NCI-H774 (cell line): ENCODE measurements at regions not wholly inside any gene's neighbourhood (a gene's known extent, or its start where the extent isn't known, plus 50 kb on each side); places are given as distances from the start of the nearest gene placed in this dataset.

Experiments
- DNase-seq: peaks from one replicate; lab custom pipeline; 2025; lab: John Stamatoyannopoulos, UW

DNA sequence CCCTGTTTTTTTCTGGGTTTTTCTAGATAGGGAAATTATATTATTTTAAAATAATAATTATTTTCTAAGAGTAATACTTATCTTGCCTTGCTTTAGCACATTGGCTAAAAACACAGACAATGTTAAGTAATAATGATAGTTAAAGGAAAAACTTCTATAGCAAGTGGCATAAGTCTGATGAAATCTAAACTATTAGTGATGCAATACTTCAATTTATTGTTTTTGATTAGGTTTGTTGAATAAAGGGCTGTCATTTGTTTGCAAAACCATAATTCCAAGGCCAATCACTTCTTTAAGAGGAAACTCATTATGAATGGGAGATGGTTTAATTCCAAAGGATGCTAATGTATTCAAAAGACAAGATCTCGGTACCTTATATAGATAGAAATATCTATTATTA, 293.8 kb upstream of the FBXL7 start:
- no peak for DNase-seq

DNA sequence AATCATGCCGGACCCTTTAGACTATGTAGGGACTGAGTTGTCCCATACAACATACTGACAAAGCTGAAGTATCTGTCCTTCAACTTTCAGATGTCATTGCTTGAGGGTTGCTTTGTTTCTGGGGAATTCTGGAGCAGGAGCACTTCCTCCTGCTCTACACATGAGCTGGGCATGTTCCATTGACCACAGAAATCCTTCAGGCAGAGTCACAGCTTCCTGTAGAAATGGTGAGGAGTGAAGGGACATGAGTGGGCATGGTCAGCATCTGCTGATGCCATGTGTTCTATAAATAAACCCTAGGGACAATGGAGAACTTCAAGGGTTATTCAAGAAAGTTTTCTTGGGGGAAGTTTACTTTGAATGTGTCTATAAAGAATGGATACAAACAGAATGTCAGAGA, 296.6 kb upstream of the FBXL7 start:
- DNase-seq: no peak

DNA sequence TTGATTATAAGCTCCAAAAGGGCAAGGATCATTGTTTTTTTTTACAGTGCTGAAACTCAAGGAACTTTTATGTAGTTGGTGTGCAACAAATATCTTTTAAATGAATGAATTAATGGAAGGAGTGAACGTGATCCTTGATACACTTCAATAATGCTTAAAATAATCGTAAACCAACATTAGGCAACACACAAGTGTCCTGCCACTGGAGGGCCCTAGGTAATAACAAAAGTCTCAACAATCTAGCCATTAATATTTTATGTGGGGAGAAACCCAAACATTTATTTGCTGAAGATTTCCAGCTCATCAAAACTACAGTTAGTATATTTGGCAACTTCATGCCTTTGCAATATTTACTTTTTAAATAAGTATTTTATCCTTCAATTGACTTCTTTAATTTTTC, 309.0 kb upstream of the FBXL7 start:
- no peak for DNase-seq

DNA sequence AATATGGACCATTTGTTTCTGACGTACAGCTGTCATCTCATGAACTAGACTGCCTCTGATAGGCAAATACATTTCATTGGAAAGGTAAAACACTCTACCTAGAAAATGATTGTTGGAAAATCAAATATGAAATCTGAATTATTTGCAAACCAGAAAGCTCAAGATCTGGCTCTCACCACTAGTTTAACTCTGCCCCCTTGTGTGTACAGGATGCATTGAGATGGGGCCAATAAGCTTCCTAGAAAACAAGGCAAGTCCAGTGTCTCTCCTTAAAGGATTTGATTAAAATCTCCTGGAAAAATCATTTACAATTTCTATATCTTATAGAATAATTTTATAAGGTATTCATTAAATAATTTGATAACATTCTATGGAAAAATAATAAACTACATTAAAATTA, 311.9 kb upstream of the ANKH start:
- no peak for DNase-seq

DNA sequence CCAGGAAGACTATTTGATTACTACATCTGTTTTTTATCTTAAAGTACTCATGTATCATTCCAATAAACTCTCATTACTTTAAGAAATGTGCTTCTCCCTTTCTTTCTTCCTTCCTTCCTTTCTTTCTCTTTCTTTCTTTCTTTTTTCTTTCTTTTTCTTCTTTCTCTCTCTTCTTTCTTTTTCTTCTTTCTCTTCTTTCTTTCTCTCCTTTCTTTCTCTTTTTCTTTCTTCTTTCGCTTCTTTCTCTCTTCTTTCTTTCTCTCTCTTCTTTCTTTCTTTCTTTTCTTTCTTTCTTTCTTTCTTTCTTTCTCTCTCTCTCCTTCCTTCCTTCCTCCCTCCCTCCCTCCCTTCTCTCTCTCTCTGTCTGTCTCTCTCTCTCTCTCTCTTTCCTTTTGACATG, 298.6 kb upstream of the ANKH start:
- no peak for DNase-seq

DNA sequence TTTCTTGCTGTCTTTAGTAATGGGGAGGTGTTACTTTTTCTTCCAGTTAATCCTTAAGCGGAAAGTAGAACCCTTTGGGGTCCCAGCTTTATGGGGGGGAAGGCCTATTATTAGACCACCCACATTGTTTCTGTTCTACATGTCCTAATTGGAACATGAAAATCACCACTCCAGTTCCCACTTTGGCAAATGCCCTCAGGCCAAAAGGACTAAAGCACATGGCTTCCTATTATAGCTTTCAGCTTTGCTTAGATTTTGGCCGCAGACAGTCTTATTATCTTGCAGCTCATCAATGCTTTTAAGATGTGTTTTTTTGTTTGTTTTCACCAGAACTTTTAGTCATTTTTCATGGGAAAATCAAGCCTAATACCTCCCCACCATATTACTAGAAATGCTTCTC, 296.8 kb upstream of the ANKH start:
- DNase-seq: no peak

DNA sequence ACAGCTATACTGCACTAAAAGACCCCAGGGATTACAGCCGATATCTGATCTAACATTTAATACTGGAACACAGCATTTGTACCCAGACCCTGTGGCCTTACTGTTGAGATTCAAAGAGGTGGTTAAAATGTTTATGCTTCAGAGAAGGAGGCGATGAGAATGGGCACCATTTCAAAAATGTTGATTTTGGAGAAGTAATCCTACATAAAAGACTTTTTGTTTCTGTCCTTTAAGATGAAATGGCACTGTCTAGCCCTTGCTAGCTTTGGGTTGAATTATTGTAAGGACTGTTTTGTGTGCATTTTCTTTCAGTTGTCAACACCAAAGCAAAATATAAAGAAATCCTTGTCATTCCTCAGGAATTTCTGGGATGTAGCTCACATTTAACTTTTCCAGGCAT, 288.5 kb upstream of the ANKH start:
- no peak for DNase-seq

DNA sequence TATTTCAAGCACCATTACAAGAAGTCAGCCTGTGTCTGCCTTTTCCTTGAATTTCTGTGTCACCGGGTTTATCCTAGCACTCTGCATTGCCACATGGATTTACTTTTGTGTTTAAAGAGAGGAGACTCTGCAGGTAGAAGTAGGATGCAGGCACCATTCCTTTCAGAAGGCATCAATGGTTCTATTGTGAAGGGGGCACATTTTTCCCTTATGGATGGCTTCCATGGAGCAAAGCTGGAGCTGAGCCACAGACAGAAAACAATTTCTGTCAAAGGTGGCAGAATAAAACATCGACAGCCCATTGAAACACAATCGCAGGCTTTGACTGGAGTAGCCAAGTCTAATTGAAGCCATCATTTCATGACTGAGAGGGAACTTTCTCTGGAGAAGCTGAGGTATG, 288.0 kb upstream of the ANKH start:
- no peak for DNase-seq

DNA sequence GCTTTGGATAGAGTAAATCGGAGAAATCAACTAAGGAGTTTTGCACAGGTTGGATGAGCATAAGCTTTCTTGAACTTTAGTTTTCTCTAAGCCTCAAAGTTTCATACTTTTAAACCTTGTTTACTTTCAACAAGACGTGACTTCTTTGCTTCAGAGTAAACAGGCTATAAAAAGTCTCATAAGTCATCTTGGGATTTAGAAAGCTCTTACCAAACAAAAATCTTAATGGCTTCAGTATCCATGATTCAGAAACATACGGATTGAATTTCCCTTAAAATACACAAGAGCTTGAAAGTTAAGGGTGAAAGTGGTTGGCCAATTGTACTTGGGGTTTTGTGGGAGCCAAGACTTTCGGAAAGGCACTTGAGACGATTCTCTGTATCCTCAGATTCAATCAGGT, 270.9 kb upstream of the ANKH start:
- no peak for DNase-seq

DNA sequence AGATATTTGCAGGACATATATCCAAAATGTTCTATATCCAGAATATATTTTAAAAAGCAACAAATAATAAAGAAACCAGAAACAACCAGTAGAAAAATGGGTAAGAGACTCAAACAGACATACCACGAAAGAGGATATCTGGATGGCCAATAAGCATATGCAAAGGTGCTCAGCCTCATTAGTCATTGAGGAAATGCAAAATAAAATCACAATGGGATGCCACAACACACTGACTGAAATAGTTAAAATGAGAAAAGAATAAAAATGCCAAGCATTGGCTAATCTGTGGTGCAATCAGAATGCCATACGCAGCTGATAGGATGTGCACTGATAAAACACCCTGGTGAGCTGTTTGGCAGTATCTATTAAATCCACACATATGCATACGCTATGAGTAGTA, 265.8 kb upstream of the ANKH start:
- no peak for DNase-seq

DNA sequence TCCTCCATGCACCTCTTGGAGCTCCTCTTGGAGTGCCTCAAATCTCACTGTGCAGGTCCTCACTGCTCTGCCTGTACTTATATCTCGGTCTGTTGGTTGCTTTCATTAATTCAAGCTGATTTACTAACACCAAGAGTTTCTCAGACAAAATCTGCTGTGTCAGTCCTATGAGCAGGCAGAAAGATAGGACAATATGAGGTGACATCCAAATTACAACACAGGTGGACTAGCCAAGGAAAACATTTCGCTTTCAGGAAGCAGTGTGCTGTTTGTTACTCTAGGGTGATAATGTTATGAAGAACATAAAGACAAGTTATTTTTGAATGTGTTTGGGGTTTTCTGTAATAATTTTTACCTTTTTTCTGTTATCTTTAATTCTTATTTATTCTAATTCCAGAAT, 264.1 kb upstream of the ANKH start:
- no peak for DNase-seq

DNA sequence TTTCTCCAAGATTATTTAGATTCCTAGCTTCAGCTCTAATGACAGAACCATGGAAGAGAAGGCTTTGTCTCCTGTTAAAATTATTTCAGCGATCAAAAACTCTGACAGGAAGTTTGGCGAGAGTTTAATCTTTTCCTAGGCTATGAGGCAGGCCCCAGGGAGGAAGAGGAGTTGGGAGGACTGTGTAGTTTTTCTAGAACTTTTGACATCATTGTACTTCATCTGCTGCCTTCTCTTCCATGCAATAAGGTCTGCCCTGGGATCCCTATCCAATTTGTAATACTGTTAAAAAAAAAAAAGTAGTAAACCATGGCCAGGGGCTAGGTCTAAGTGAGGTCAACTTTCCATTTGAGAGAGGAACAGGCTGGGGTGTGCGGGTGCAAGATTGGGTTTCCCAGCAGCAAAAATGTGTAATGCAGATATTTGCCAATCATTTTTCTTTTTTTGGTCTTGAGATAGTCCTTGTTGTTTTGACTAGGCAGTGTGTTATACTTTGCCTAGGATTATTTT, 261.9 kb upstream of the ANKH start:
- DNase-seq: no peak

DNA sequence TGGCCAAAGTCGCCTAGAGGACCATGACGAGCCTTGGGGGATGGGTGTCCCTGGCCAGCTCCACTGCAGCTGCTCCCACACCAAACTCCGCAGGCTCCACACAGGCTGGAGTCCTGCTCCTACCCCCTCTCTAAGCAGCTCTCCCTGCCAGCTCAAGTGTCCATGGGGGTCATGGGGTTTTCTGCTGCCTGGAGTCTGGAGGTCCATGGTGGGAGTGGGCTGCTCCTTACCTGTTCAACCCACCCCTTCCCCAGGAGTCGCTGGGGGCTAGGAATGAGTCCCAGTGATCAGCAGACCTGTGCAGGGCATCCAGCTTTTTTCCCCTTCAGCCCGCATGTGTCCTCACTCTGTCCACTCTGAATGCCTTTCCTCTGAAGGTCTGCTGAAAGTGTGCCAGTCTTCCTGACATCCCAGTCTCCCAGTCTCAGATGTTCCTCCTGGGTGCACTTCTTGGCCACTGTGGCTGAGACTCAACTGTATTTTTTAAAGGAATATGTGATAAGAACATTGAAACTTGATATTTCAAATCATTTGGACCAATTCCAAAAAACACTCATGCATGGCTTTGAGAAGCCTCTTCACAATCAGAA, 261.3 kb upstream of the ANKH start:
- no peak for DNase-seq

DNA sequence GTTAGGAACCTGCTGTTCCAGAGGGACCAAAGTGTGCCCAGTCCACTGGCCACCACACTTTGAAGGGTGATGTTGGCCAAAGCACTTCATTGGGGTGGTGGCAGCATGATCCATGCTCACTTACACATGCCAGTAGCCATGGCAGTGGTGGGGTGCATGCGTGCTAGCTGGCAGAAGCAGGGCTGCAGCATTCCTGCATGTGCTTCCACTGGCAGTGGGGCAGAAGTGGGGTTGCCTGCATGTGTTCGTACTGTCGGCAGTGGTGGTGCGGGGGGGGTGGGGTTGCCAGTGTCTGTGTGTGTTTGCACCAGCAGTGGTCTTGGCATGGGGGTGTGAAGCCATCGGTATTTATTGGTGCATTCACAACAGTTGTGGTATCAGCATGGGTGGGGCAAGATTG, 260.3 kb upstream of the ANKH start:
- no peak for DNase-seq

DNA sequence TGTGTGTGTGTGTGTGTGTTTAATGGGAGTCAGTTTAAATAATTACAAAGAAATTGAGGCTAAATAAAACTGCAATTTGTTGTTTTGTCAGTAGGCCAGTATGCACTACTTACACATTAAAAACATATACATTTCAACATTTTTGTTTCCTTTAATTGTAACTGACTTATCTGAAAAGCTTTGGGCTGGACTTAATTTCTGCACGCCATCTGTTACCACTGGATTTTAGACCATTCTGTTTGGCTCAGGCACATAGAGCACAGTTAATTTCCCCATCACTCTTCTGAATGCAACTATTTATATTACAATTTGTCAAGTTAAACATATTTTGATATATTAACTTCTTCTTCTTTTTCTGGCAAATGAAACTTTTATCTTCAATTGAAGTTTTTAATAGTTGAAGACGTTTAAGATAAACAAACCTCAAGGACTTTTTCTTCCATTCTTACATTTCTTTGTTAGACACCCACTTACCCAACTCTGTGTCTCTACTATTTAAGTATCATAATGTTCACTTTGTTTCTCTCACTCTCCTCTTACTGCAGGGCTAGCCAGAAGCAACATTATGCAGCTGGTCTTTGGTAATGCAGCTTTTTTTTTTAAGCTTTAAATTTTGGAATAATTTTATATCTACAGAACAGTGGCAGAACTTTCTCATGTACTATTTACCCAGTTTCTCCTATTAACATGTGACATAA, 253.4 kb upstream of the ANKH start:
- no peak for DNase-seq

DNA sequence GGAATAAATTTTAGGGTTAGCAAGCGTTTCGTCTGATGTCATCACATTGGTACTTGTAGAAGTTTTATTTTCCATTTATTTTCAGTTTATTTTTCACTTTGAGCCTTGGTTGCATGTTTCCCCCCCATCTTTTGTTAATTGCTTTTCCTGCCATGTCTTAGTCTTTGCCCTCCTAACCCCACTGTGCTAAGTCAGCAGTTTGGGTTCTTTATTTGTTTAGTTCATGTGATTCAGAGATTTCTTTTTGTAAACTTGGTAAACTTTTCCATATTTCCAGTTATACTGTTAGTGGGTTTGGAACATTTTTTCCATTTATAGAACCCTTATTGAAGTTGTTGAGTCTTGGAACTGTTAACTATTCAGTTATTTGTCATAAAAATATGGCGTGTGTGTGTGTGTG, 252.9 kb upstream of the ANKH start:
- DNase-seq: no peak

DNA sequence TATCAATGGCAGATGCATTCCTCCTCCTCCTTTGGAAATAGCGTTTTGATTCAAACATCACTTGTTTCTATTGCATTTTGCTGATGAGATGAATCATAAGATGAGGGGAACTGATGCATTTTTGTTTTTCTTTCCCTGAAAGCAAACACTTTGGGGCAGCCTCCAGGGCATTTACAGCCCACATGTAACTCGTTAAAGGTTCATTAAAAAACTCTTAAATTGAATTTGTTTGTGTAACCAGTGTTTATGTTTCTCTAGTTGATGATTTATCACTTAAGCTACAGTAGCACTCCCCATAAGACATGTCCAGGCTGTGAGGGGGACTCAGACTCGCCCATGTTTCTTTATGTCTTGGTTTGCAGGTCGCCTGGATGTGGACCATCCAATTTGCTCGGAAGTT, 246.1 kb upstream of the ANKH start:
- DNase-seq: no peak

DNA sequence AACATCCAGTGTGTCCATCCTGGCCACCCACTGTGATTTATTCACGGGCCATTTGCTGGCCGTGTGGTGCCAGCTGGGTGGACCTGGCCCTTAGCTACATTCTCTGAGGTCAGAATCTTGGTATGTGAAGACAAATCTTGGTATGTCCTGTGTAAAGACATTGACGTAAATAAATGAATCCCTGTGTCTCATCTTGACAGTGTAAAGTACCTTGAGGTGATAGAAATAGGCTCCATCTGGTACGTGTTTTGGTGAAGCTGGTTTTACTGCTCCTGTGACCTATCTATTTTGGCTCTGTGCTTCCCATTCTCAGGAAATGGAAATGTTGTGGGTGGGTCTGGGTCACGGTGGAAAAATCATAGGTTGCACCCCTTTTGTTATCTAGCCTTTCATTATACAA, 245.4 kb upstream of the ANKH start:
- DNase-seq: no peak

DNA sequence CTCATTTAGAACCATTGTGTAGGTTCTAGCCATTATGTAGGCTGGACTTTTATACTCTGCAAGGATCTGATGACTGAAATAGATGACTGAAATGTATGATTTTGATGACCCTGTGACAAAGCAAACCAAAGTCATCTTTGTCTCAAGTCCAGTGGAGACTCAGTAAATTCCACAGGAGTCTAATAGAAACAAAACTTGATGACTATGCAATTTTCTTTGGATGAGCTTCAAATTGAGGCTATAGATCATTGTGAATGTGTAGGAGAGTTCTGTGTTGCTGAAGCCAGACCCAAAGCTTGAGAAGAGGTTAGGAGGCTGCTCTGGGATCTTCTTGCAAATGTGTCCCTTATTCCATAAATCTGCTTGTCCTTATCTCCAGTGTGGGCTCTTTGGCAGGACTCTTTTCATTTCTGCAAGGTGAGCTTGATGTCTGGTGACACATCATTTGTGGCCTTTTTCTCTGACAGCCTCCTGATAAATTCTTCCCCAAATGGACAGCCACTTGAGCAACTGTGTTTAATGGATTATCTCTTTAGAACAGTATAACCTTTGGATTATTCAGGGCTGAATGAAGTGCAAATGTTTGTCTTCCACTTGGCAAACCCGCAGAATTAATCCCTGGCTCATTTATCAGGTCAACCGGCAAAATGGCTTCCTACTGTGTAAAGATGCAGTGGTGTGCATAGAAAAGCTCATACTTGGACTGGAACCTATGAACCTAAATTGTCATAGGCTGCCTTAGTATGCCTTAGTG, 235.1 kb upstream of the ANKH start:
- DNase-seq: no peak

DNA sequence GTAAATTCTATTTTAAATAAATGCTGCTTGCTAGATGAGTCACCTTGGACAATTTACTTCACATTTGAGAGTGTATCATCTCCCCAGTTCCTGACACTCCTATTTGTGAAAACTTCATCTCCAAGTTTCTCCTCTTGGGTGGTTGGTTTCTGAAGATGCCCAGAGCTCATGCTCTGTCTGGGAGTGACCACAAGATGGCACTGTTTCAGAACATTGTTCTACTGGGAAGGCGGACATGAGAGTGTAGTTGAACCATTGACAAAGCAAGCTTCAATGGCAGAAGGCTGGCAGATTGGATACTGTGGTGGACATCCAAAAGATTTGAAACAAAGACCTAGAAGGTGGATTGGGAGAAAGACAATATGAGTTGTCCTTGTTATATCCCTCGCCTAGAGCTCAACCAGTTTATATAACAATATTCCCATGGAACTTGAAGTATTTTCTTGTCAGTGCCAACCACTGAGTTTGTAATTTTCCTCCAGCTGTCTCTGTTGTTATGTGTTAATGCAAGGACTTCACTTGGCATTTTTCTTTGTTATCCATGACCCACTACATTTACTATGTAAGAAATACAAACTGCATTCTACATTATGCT, 234.3 kb upstream of the ANKH start:
- peak; percentile 40 for DNase-seq

DNA sequence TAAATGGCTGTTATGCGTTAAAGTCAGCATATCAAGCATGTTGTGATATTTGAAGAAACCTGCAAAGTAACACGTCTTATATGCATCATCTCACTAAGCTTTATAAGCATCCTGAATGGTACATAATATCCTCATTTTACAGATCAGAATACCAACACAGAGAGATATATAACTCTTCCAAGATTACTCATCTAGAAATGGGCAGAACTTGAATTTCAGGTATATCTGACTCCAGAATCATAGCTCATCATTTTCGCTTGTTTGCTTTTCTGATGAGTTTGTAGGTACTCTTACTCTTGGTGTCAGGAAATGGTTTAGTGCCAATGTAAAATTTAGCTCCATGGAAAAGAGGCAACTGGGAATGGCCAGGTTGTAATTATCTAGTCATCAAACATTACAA, 232.3 kb upstream of the ANKH start:
- DNase-seq: no peak

DNA sequence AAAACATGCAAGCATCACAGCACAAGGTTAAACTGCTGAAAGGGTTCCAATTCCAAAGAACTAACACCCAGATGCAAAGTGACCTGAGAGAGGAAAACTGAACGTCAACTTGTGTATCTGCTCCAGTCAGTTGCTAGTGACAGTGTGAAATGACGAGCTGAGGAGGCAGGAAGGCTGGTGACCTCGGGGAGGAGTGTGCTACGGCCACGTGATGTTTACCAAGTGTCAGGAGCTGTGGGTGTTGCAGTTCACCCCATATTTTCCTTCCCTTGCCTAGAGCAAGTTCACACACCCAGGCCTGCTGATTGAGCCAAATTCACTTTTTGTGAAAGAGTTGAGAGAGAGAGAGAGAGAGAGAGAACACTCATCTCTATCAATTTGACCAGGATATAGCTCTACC, 231.6 kb upstream of the ANKH start:
- no peak for DNase-seq

DNA sequence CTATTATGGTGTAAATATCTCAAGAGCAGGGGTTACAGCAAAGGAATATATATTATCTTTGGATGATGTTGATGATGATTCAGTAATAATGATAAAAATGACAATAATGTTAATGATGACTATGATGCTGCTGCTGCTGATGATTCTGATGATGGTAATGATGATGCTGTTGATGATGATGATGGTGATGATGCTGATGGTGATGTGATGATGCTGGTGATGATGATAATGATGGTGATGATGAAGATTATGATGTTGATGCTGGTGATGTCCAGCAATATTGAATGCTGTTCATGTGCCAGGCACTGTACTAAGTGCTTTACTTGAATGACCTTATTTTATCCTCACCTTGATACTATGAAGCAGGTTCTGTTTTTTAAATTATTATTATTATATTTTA, 226.0 kb upstream of the ANKH start:
- DNase-seq: no peak
